ENCODE measurements at regions not wholly inside any gene's neighbourhood (a gene's known extent, or its start where the extent isn't known, plus 50 kb on each side); places are given as distances from the start of the nearest gene placed in this dataset.

DNA sequence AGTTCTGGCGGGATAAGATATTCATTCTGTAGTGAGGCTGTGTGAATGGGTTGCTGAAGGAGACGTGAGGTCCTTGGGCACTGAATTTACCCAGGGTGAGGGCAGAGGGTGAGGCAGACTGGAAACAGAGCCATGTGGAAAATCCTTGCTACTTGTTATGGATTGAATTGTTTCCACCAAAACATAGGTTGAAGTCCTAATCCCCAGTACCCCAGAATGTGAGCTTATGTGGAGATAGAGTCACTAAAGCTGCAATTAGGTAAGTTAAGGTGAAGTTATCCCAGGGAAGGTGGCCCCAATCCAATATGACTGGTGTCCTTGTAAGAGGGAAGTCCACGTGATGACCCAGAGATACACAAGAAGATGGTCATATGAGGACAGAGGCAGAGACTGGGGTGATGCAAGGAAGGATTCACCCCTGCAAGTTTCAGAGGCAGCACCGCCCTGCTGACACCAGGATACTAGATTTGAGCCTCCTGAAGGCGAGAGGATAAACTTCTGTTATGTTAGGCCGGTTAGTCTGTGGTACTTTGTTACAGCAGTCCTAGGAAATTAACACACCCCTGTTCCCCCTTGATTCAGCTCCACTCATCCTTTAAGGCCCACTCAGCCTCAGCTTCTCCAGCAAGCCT is 289.4 kb upstream of the MEX3C start:
- no peak for DNase-seq (ENCODE audit: extremely low spot score)
- ChIA-PET CTCF (no interaction called here), POLR2A (no interaction called here)
- no peak for TF ChIP-seq ARNT (IDR thresholded peaks at IDR 0.05)
- no peak for TF ChIP-seq LEF1 (IDR thresholded peaks at IDR 0.05; ENCODE audit: borderline replicate concordance)
- TF ChIP-seq CTBP1 (IDR thresholded peaks at IDR 0.05; ENCODE audit: borderline replicate concordance): no peak
- TF ChIP-seq ZNF384 (IDR thresholded peaks at IDR 0.05): no peak
- TF ChIP-seq NFRKB (IDR thresholded peaks at IDR 0.05): no peak
- TF ChIP-seq, protein P1, sequence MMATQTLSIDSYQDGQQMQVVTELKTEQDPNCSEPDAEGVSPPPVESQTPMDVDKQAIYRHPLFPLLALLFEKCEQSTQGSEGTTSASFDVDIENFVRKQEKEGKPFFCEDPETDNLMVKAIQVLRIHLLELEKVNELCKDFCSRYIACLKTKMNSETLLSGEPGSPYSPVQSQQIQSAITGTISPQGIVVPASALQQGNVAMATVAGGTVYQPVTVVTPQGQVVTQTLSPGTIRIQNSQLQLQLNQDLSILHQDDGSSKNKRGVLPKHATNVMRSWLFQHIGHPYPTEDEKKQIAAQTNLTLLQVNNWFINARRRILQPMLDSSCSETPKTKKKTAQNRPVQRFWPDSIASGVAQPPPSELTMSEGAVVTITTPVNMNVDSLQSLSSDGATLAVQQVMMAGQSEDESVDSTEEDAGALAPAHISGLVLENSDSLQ (IDR thresholded peaks at IDR 0.05): no peak
- no peak for TF ChIP-seq FOXK2 (IDR thresholded peaks at IDR 0.05)
- no peak for TF ChIP-seq ELF4 (IDR thresholded peaks at IDR 0.05)
- TF ChIP-seq BHLHE40 (IDR thresholded peaks at IDR 0.05; ENCODE audit: borderline replicate concordance): no peak
- no peak for TF ChIP-seq FOXA1 (IDR thresholded peaks at IDR 0.05)

DNA sequence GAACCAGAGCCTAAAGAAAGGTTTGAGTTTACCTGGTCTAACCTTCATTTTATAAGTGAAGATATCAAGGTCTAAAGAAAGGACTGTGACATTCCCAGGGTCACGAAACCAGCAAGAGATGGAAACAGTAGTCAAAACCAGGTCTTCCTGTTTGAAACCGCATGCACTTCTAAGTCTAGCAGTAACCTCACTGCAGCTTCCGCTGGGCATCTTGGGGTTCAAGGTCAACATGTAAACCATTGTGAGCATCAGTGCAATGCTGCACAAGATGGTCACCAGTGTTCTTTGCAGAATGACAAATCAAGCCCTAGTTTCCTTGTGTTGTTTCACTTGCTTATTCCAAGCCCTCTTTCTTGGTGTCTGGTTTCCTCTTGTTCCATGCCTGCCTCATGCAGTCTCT is 292.9 kb upstream of the MEX3C start:
- ChIA-PET CTCF (no interaction called here), POLR2A (no interaction called here)
- no peak for DNase-seq (ENCODE audit: extremely low spot score)
- no peak for TF ChIP-seq FOXM1 (IDR thresholded peaks at IDR 0.05; ENCODE audit: borderline replicate concordance)
- TF ChIP-seq HDGF (IDR thresholded peaks at IDR 0.05; ENCODE audit: borderline replicate concordance): no peak
- TF ChIP-seq ARNT (IDR thresholded peaks at IDR 0.05): no peak
- TF ChIP-seq BHLHE40 (IDR thresholded peaks at IDR 0.05; ENCODE audit: borderline replicate concordance): no peak
- TF ChIP-seq CTBP1 (IDR thresholded peaks at IDR 0.05; ENCODE audit: borderline replicate concordance): no peak
- TF ChIP-seq NFRKB (IDR thresholded peaks at IDR 0.05): no peak
- no peak for TF ChIP-seq LEF1 (IDR thresholded peaks at IDR 0.05; ENCODE audit: borderline replicate concordance)
- no peak for TF ChIP-seq ZNF384 (IDR thresholded peaks at IDR 0.05)
- no peak for TF ChIP-seq SUZ12 (IDR thresholded peaks at IDR 0.05)
- TF ChIP-seq FOXK2 (IDR thresholded peaks at IDR 0.05): no peak
- TF ChIP-seq SP1 (IDR thresholded peaks at IDR 0.05): no peak
- TF ChIP-seq TARDBP (IDR thresholded peaks at IDR 0.05): no peak
- no peak for TF ChIP-seq FOXA1 (IDR thresholded peaks at IDR 0.05)
- no peak for TF ChIP-seq L3MBTL2 (conservative IDR thresholded peaks at IDR 0.05)
- TF ChIP-seq, protein P1 (IDR thresholded peaks at IDR 0.05): no peak
- no peak for TF ChIP-seq ELF4 (IDR thresholded peaks at IDR 0.05)

DNA sequence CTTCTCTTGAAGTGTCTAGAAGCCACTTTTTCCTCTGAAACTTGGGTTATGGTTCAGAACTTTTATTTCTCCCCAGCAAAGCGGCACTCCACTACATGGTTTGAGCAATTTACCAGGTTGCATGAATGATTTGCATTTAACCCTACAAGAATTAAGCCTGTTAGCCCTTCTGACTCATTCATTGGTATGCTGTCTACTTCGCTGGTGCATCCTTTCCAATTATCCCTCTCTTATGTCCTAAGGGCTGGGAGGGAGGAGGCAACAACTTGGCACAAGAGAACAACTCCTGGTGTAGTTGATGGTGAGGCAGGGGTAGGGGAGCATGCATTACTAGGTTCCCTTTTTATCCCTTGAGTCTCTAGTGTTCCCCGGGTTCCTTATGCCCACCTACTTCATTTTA is 293.4 kb upstream of the MEX3C start:
- ChIA-PET POLR2A (no interaction called here), CTCF (no interaction called here)
- no peak for TF ChIP-seq BHLHE40 (IDR thresholded peaks at IDR 0.05; ENCODE audit: borderline replicate concordance)
- no peak for TF ChIP-seq ARNT (IDR thresholded peaks at IDR 0.05)
- no peak for TF ChIP-seq CTBP1 (IDR thresholded peaks at IDR 0.05; ENCODE audit: borderline replicate concordance)
- no peak for TF ChIP-seq L3MBTL2 (conservative IDR thresholded peaks at IDR 0.05)
- no peak for TF ChIP-seq LEF1 (IDR thresholded peaks at IDR 0.05; ENCODE audit: borderline replicate concordance)
- TF ChIP-seq ELF4 (IDR thresholded peaks at IDR 0.05): no peak
- TF ChIP-seq FOXK2 (IDR thresholded peaks at IDR 0.05): no peak
- no peak for TF ChIP-seq FOXM1 (IDR thresholded peaks at IDR 0.05; ENCODE audit: borderline replicate concordance)
- TF ChIP-seq, protein P1 (IDR thresholded peaks at IDR 0.05): no peak
- no peak for TF ChIP-seq SP1 (IDR thresholded peaks at IDR 0.05)
- no peak for DNase-seq (ENCODE audit: extremely low spot score)

DNA sequence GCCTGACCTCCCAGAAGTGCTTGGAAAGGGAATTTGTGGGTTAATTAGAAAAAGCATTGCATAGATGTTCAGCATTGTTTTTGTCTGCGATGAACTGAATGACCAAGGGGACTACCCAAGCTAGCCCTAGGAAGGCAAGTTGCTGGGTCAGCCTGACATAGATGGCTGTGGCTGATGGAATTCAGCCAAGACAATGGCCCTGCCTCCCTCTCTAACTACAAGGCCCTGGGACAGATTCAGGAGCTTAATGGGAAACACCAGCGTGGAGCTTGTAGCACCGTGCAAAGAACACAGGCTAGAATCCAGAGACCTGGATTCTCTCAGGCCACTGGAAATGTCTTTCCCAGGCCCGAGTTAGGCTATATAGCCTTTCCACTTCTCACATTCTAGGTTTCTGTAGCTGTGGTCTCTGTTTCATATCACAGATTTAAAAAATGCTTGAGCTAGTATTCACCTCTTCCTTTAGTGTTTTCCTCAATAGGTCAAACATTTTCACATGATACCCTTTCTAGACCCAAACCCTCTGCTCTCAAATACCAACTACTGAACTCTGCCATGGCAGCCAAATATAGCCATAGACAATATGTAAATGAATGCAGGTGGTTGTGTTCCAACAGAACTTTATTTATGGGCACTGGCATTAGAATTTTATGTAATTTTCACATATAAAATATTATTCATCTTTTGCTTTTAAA is 294.3 kb upstream of the MEX3C start:
- TF ChIP-seq BHLHE40 (IDR thresholded peaks at IDR 0.05; ENCODE audit: borderline replicate concordance) (no peak), CTBP1 (IDR thresholded peaks at IDR 0.05; ENCODE audit: borderline replicate concordance) (no peak), TARDBP (IDR thresholded peaks at IDR 0.05) (no peak), ELF4 (IDR thresholded peaks at IDR 0.05) (no peak), SP1 (IDR thresholded peaks at IDR 0.05) (no peak), LEF1 (IDR thresholded peaks at IDR 0.05; ENCODE audit: borderline replicate concordance) (no peak), FOXK2 (IDR thresholded peaks at IDR 0.05) (no peak), HDGF (IDR thresholded peaks at IDR 0.05; ENCODE audit: borderline replicate concordance) (no peak), ZNF384 (IDR thresholded peaks at IDR 0.05) (no peak), NFRKB (IDR thresholded peaks at IDR 0.05) (no peak)
- no peak for DNase-seq (ENCODE audit: extremely low spot score)
- ChIA-PET CTCF (no interaction called here), POLR2A (no interaction called here)

DNA sequence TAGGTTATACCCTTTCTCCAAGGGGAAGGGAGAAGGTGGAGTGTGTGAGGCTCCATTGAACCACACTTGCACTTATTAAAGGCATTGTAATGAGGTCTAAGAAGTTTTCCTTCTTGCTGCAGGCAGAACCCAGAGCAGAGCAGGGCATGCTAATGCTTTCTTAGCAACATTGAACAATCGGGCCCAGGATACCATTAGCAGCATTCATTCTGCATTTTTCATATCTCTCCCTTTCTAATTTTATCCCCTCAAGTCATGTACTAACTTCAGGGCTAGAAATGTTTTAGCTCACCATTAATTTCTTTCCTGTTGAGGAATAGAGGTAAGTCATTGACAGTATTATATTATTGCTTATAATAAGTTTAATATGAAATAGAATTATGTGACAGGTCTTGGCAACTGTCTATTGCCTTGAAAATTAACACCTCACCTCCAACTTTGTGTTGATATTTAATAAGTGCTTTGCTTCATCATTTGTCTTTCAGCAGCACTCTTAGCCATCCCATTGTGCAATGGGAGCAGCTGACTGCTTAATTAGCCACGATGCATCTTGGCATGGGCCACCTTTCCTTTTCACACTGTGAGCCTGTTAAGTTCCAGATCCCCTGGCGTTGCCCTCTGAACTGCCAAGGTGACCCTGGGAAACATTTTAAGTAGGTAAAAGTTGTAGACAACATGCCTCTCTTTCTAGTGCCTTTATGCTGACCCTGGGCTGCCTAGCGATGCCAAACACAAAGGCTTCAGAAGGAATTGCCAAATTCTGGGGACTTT is 300.8 kb upstream of the MEX3C start:
- ChIA-PET POLR2A (no interaction called here), CTCF (no interaction called here)
- TF ChIP-seq ZNF384 (IDR thresholded peaks at IDR 0.05): no peak
- TF ChIP-seq, protein P1 (IDR thresholded peaks at IDR 0.05): no peak
- TF ChIP-seq ELF4 (IDR thresholded peaks at IDR 0.05): no peak
- TF ChIP-seq NFRKB (IDR thresholded peaks at IDR 0.05): no peak
- no peak for TF ChIP-seq ARNT (IDR thresholded peaks at IDR 0.05)
- TF ChIP-seq SUZ12 (IDR thresholded peaks at IDR 0.05): no peak
- TF ChIP-seq SP1 (IDR thresholded peaks at IDR 0.05): no peak
- no peak for TF ChIP-seq CTBP1 (IDR thresholded peaks at IDR 0.05; ENCODE audit: borderline replicate concordance)
- no peak for TF ChIP-seq FOXM1 (IDR thresholded peaks at IDR 0.05; ENCODE audit: borderline replicate concordance)
- no peak for TF ChIP-seq FOXK2 (IDR thresholded peaks at IDR 0.05)
- TF ChIP-seq TARDBP (IDR thresholded peaks at IDR 0.05): no peak
- no peak for TF ChIP-seq LEF1 (IDR thresholded peaks at IDR 0.05; ENCODE audit: borderline replicate concordance)
- no peak for TF ChIP-seq HDGF (IDR thresholded peaks at IDR 0.05; ENCODE audit: borderline replicate concordance)
- TF ChIP-seq L3MBTL2 (conservative IDR thresholded peaks at IDR 0.05): no peak
- TF ChIP-seq BHLHE40 (IDR thresholded peaks at IDR 0.05; ENCODE audit: borderline replicate concordance): no peak
- TF ChIP-seq FOXA1 (IDR thresholded peaks at IDR 0.05): no peak

More for the DNA sequence above, 300.8 kb upstream of the MEX3C start:
- no peak for DNase-seq (ENCODE audit: extremely low spot score)
